H1 (cell line): ENCODE measurements at regions not wholly inside any gene's neighbourhood (a gene's known extent, or its start where the extent isn't known, plus 50 kb on each side); places are given as distances from the start of the nearest gene placed in this dataset.

Experiments used
- PHF8 ChIP-seq: fragments of 200-600 bp; sonication (generic); conservative IDR thresholded peaks from 2 replicates; pipeline ENCODE4 v1.7.1; 2012; ENCODE audit warnings: low read depth, mild to moderate bottlenecking, inconsistent platforms, low read length, moderate library complexity
- SAP30 ChIP-seq: fragments of 300-600 bp; sonication (generic); IDR thresholded peaks from 2 replicates; pipeline ENCODE4 v1.7.1; 2012; ENCODE audit warnings: low read length, moderate library complexity, mild to moderate bottlenecking, inconsistent platforms; ENCODE audit not compliant: insufficient read depth, insufficient replicate concordance
- TAF1 ChIP-seq: IDR thresholded peaks from 2 replicates; pipeline ENCODE4 v1.6.1; 2011; ENCODE audit warnings: mild to moderate bottlenecking, low read depth, low read length

GRCh38 chrX:122788216-122788615 lies 395.9 kb upstream of the GRIA3 start (continued):
- TF ChIP-seq SAP30 (no peak), TAF1 (no peak), PHF8 (no peak)
